ENCODE measurements at regions not wholly inside any gene's neighbourhood (a gene's known extent, or its start where the extent isn't known, plus 50 kb on each side); places are given as distances from the start of the nearest gene placed in this dataset.

- peaks cover 3% of the 10 kb centered on the region for H3K27me3 Mint-ChIP-seq (ENCODE audit: low read depth)
- no peak for DNase-seq (ENCODE audit: low spot score)
- no peaks in the 10 kb centered on the region for H3K36me3 Mint-ChIP-seq (ENCODE audit: low read depth)
- H3K4me1 Mint-ChIP-seq (ENCODE audit: low read depth) = peaks cover 14% of the 10 kb centered on the region
- no peak overlapping the region for H3K4me3 Mint-ChIP-seq
- no peaks in the 10 kb centered on the region for H3K9me3 Mint-ChIP-seq
- no peak overlapping the region for H3K27ac Mint-ChIP-seq
These were observed 534.9 kb downstream of the SOX6 start for GRCh38 chr11:15821451-15821850.

GRCh38 chr11:15824060-15824459 is 532.3 kb downstream of the SOX6 start:
- no peak overlapping the region for H3K27ac Mint-ChIP-seq
- no peak overlapping the region for H3K4me3 Mint-ChIP-seq
- no peaks in the 10 kb centered on the region for H3K36me3 Mint-ChIP-seq (ENCODE audit: low read depth)
- H3K9me3 Mint-ChIP-seq = no peaks in the 10 kb centered on the region
- peaks cover 3% of the 10 kb centered on the region for H3K4me1 Mint-ChIP-seq (ENCODE audit: low read depth)
- H3K27me3 Mint-ChIP-seq (ENCODE audit: low read depth) = peaks cover 3% of the 10 kb centered on the region
- no peak for DNase-seq (ENCODE audit: low spot score)

DNA sequence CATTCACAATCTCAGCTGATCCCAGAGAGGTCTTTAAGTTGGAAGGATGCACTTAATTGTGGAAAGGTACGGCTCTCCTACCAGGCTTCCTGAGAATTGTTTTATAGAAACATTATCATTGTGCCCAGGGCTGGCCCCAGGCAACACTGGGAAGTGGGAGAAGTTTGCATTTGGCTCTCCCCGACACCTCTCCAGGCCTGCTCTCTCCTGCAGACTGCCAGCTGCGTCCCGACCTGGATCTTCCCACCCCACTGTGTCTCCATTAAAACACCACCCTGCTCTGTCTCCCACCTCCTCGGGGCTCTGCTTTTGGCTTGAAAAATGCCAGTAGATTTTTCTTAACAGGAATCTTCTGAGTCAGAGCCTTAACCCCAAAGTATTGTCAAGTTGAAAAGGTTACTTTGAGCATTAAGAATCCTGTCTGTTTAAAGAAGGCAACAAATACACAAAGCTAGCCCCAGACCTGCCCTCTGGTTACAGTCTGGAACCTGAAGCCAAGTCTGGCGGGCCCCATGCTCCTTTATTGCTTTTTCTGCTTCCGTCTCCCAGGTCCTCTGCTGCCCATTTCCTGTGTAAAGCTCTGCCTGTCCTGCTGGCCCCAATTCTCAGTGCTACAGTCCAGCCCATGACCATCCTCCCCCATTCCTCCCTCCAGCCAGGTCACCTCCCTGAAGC is 530.2 kb downstream of the SOX6 start:
- Mint-ChIP-seq H3K27me3 (ENCODE audit: low read depth) (no peaks in the 10 kb centered on the region), H3K4me3 (no peak overlapping the region), H3K27ac (no peak overlapping the region), H3K36me3 (ENCODE audit: low read depth) (no peaks in the 10 kb centered on the region), H3K9me3 (no peaks in the 10 kb centered on the region), H3K4me1 (ENCODE audit: low read depth) (no peaks in the 10 kb centered on the region)
- no peak for DNase-seq (ENCODE audit: low spot score)

GRCh38 chr11:15826826-15827225 is 529.5 kb downstream of the SOX6 start:
- H3K9me3 Mint-ChIP-seq = no peaks in the 10 kb centered on the region
- no peak for DNase-seq (ENCODE audit: low spot score)
- no peak overlapping the region for H3K27ac Mint-ChIP-seq
- H3K27me3 Mint-ChIP-seq (ENCODE audit: low read depth) = no peaks in the 10 kb centered on the region
- no peak overlapping the region for H3K4me3 Mint-ChIP-seq
- H3K36me3 Mint-ChIP-seq (ENCODE audit: low read depth) = no peaks in the 10 kb centered on the region
- no peaks in the 10 kb centered on the region for H3K4me1 Mint-ChIP-seq (ENCODE audit: low read depth)

DNA sequence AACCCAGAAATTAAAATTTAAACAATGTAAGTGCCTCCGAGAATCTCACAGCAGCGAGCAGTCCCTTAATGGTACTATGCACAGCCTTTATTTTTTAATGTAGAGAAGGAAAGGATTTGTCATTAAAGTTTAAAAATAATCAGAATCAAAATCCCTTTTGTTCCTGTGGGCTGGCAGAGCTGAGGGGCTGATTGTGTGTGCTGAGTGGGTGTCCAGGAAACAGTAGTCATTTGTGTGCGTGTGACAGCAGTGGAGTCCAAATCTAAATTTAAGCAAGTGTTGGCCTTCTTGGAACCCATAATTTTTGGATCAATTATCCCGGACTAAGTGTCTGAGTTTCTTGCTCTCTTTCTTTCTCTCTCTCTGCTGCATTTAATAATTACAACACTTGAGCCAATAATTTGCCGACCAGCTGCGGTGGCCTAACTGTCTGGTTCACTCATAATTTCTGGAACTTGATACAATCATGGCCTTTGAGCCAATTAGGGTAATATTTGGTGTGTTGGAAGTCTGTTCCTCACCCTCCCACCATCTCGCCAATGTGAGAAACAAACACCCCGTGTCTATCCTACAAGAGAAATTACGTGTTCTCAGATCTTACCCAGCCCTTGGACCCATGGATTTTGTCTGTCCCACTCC is 528.0 kb downstream of the SOX6 start:
- Mint-ChIP-seq H3K9me3 (no peaks in the 10 kb centered on the region), H3K27ac (no peak overlapping the region), H3K4me3 (no peak overlapping the region), H3K36me3 (ENCODE audit: low read depth) (no peaks in the 10 kb centered on the region), H3K4me1 (ENCODE audit: low read depth) (no peaks in the 10 kb centered on the region), H3K27me3 (ENCODE audit: low read depth) (no peaks in the 10 kb centered on the region)
- no peak for DNase-seq (ENCODE audit: low spot score)

DNA sequence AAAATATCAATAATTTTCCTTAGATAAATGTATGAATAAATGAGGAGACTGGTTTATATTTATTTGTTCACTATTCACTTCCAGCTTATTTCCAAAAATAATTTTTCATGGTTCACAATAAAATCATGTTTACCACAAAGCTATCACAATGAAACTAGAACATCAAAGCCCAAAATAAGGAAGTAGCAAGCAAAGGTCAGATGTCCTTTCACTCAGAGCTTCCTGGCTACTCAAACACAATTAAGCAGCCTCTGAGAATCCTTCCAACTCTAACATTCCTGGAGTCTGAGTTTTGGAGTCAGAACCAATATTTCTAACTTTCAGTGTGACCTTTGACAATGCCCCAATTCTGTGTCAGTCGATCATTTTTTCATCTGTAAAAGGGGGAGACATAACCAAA is 527.0 kb downstream of the SOX6 start:
- H3K4me1 Mint-ChIP-seq (ENCODE audit: low read depth) = no peaks in the 10 kb centered on the region
- no peak for DNase-seq (ENCODE audit: low spot score)
- H3K27ac Mint-ChIP-seq = no peak overlapping the region
- H3K27me3 Mint-ChIP-seq (ENCODE audit: low read depth) = no peaks in the 10 kb centered on the region
- no peaks in the 10 kb centered on the region for H3K36me3 Mint-ChIP-seq (ENCODE audit: low read depth)
- no peaks in the 10 kb centered on the region for H3K9me3 Mint-ChIP-seq
- no peak overlapping the region for H3K4me3 Mint-ChIP-seq

DNA sequence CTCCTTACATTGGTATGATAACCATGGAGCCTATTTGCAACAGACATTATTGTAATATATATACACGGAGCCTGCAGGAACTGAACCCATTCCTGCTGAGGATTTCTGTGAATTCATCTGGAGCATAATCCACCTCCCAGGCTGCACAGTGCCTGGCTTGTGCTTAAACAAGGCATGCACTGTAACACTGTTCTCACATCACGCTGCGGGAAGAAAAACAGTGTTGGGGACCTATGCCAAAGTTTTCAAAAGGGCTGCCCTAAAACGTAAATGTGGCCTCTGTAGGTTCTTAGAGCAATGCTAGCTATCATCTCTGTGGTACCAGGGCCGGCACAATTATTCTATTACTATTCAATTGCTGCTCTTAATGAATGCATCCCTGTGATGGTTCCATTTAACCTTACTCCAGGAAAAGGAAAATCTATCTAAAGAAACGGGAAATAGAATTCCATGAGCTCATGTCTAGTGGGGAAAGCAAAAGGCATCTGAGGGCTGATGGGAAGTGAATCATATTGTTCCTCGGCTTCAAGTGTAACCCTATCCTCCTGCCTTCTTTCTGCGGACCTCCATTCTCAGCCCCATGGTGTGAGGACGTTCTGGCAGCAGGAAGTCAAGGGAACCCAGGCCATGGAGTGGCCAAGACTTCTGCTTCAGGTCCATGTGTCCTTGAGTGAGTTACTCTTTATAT is 525.5 kb downstream of the SOX6 start:
- H3K9me3 Mint-ChIP-seq = no peaks in the 10 kb centered on the region

DNA sequence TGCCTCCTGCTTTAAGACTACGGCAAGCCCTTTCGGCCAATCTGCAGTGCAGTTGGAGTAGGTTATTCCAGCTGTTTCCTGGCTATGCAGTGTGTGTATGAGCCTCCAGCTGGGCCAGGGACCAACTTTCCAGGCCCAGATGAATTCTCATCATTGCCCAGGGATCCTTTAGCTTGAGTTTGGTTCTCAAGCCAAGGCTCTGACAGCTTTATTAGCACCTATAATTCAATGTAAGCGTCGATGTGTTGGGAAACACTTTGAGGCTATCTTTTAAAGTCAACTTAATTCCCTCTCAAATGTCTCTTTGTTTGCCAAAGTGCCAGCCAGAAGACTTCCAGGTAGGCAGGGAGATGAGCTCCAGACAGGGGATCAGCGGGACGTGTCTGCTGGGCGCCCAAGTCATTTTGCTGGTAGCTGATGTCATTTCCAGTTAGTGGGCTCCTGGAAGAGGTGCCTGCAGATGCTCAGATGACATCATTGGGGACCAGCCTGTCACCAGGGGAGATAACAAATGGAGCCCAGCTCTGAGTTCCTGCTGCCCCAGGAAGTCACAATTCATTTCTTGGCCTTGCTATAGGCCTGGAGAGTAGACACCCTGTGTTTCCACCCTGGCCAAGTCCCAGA is 520.4 kb downstream of the SOX6 start:
- no peaks in the 10 kb centered on the region for H3K27me3 Mint-ChIP-seq (ENCODE audit: low read depth)
- no peaks in the 10 kb centered on the region for H3K9me3 Mint-ChIP-seq
- H3K4me1 Mint-ChIP-seq (ENCODE audit: low read depth) = no peaks in the 10 kb centered on the region
- no peaks in the 10 kb centered on the region for H3K36me3 Mint-ChIP-seq (ENCODE audit: low read depth)
- H3K27ac Mint-ChIP-seq = no peak overlapping the region
- no peak for DNase-seq (ENCODE audit: low spot score)
- no peak overlapping the region for H3K4me3 Mint-ChIP-seq

More for the DNA sequence above, 525.5 kb downstream of the SOX6 start:
- no peak overlapping the region for H3K27ac Mint-ChIP-seq
- no peak for DNase-seq (ENCODE audit: low spot score)
- no peak overlapping the region for H3K4me3 Mint-ChIP-seq
- H3K27me3 Mint-ChIP-seq (ENCODE audit: low read depth) = no peaks in the 10 kb centered on the region
- no peaks in the 10 kb centered on the region for H3K4me1 Mint-ChIP-seq (ENCODE audit: low read depth)
- no peaks in the 10 kb centered on the region for H3K36me3 Mint-ChIP-seq (ENCODE audit: low read depth)

DNA sequence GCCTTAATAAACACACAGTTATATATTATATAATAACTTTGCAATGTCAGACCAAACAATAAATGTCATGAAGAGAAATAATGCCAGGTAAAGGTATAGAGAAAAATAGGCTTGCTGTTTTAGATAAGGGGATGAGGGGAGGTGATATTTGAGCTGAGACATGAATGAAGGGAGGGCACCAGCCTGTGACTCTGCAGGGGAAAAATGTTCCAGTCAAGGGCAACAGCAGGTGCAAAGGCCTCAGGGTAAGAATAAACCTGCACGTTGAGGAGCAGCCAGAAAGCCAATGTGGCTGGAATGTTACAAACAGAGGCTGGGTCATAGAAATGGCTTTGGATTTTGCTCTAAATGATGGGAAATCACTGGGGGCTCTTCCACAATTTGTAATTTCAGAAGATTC is 519.6 kb downstream of the SOX6 start:
- no peak for DNase-seq (ENCODE audit: low spot score)
- no peaks in the 10 kb centered on the region for H3K9me3 Mint-ChIP-seq
- H3K4me3 Mint-ChIP-seq = no peak overlapping the region
- H3K27ac Mint-ChIP-seq = no peak overlapping the region
- H3K4me1 Mint-ChIP-seq (ENCODE audit: low read depth) = no peaks in the 10 kb centered on the region
- no peaks in the 10 kb centered on the region for H3K36me3 Mint-ChIP-seq (ENCODE audit: low read depth)
- no peaks in the 10 kb centered on the region for H3K27me3 Mint-ChIP-seq (ENCODE audit: low read depth)

GRCh38 chr11:15837901-15838489 is 518.4 kb downstream of the SOX6 start:
- no peak overlapping the region for H3K4me3 Mint-ChIP-seq
- H3K4me1 Mint-ChIP-seq (ENCODE audit: low read depth) = no peaks in the 10 kb centered on the region
- no peaks in the 10 kb centered on the region for H3K36me3 Mint-ChIP-seq (ENCODE audit: low read depth)
- H3K9me3 Mint-ChIP-seq = no peaks in the 10 kb centered on the region
- H3K27ac Mint-ChIP-seq = no peak overlapping the region
- no peak for DNase-seq (ENCODE audit: low spot score)
- H3K27me3 Mint-ChIP-seq (ENCODE audit: low read depth) = no peaks in the 10 kb centered on the region

DNA sequence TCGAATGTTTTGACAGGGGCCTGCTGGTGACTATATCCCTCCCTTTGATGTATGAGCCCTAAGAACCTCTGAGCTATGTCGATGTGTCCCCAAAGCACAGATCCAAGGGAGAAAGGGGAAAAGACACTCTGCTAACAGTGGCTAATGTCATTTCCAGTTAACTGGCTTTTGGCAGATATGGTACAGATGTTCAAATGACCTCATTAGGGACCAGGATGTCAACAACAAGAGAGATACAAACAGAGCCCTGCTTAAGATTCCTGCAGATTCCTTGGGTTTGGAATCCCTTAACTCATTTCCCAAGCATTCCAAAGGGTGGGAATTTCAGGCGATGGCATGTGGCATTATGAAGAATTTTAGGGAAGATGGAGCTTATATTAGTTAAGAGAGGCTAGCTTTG is 517.3 kb downstream of the SOX6 start:
- Mint-ChIP-seq H3K27me3 (ENCODE audit: low read depth) (no peaks in the 10 kb centered on the region), H3K9me3 (no peaks in the 10 kb centered on the region), H3K4me1 (ENCODE audit: low read depth) (no peaks in the 10 kb centered on the region)

GRCh38 chr11:15840966-15841365 is 515.4 kb downstream of the SOX6 start:
- no peak overlapping the region for H3K27ac Mint-ChIP-seq
- no peaks in the 10 kb centered on the region for H3K27me3 Mint-ChIP-seq (ENCODE audit: low read depth)
- no peak for DNase-seq (ENCODE audit: low spot score)
- no peaks in the 10 kb centered on the region for H3K4me1 Mint-ChIP-seq (ENCODE audit: low read depth)
- no peaks in the 10 kb centered on the region for H3K9me3 Mint-ChIP-seq
- H3K36me3 Mint-ChIP-seq (ENCODE audit: low read depth) = no peaks in the 10 kb centered on the region
- no peak overlapping the region for H3K4me3 Mint-ChIP-seq

More for the DNA sequence above, 517.3 kb downstream of the SOX6 start:
- H3K27ac Mint-ChIP-seq = no peak overlapping the region
- H3K4me3 Mint-ChIP-seq = no peak overlapping the region
- no peaks in the 10 kb centered on the region for H3K36me3 Mint-ChIP-seq (ENCODE audit: low read depth)
- no peak for DNase-seq (ENCODE audit: low spot score)

DNA sequence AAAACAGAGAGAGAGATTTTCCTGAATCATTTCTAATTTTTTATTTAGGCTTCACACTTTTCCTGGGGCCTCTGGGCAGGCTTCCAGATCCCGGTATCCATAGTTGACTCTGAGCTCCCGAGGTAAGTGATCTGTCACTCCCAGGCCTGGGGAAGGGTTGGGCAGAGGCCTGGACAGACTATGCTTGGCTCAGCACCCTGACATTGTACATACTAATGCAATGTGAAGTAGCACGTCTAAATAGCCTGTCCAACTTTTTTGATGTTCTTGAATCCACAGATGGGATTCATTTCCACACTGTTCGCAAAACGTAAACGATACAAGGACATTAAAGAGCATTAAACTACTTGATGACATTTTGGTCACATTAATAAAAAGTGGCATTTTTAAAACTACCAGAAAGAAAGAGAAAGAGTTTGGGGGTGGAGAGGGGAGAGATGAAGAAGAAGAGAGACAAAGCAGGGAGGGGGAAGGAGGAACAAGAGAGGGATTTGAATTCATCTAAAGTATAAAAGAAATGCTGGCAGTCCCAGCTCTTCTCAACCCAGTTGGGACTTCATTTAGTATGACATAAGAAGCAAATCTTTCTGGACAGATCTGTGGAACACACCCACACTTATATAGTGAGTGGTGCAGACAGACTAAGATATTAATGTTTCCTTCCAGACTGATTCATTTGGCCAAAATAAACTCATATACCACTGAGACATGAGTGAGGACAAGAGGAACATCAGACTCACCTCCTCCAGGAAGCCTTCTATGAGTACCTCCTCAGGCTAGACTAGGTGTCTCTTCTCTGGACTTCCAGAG is 514.2 kb downstream of the SOX6 start:
- H3K9me3 Mint-ChIP-seq = no peaks in the 10 kb centered on the region

More for the DNA sequence above, 514.2 kb downstream of the SOX6 start:
- H3K27me3 Mint-ChIP-seq (ENCODE audit: low read depth) = no peaks in the 10 kb centered on the region
- H3K27ac Mint-ChIP-seq = no peak overlapping the region
- H3K36me3 Mint-ChIP-seq (ENCODE audit: low read depth) = no peaks in the 10 kb centered on the region
- no peak for DNase-seq (ENCODE audit: low spot score)
- no peaks in the 10 kb centered on the region for H3K4me1 Mint-ChIP-seq (ENCODE audit: low read depth)
- H3K4me3 Mint-ChIP-seq = no peak overlapping the region
